ENCODE measurements at regions not wholly inside any gene's neighbourhood (a gene's known extent, or its start where the extent isn't known, plus 50 kb on each side); places are given as distances from the start of the nearest gene placed in this dataset.

DNA sequence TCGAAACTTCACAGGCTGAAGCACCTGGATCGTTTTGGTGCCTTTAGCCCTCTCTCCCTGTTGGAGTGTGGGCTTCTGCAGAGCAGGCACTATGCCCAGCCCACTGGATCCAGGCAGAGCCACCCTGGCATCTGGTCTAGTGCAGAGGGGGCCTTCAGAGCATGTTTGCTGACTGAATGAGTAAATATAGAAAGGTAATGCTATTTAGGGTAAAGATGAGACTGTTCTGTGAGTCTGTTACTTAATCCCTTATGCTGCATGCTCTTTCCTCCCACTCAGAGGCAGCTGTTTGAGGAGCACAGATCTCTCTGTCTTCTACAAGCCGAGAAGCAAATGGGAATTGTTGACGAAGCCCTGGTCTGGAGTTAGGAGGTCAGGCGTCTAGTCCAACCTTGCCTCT is 130.2 kb downstream of the RGPD3 start (continued):
- TF ChIP-seq, protein P1, sequence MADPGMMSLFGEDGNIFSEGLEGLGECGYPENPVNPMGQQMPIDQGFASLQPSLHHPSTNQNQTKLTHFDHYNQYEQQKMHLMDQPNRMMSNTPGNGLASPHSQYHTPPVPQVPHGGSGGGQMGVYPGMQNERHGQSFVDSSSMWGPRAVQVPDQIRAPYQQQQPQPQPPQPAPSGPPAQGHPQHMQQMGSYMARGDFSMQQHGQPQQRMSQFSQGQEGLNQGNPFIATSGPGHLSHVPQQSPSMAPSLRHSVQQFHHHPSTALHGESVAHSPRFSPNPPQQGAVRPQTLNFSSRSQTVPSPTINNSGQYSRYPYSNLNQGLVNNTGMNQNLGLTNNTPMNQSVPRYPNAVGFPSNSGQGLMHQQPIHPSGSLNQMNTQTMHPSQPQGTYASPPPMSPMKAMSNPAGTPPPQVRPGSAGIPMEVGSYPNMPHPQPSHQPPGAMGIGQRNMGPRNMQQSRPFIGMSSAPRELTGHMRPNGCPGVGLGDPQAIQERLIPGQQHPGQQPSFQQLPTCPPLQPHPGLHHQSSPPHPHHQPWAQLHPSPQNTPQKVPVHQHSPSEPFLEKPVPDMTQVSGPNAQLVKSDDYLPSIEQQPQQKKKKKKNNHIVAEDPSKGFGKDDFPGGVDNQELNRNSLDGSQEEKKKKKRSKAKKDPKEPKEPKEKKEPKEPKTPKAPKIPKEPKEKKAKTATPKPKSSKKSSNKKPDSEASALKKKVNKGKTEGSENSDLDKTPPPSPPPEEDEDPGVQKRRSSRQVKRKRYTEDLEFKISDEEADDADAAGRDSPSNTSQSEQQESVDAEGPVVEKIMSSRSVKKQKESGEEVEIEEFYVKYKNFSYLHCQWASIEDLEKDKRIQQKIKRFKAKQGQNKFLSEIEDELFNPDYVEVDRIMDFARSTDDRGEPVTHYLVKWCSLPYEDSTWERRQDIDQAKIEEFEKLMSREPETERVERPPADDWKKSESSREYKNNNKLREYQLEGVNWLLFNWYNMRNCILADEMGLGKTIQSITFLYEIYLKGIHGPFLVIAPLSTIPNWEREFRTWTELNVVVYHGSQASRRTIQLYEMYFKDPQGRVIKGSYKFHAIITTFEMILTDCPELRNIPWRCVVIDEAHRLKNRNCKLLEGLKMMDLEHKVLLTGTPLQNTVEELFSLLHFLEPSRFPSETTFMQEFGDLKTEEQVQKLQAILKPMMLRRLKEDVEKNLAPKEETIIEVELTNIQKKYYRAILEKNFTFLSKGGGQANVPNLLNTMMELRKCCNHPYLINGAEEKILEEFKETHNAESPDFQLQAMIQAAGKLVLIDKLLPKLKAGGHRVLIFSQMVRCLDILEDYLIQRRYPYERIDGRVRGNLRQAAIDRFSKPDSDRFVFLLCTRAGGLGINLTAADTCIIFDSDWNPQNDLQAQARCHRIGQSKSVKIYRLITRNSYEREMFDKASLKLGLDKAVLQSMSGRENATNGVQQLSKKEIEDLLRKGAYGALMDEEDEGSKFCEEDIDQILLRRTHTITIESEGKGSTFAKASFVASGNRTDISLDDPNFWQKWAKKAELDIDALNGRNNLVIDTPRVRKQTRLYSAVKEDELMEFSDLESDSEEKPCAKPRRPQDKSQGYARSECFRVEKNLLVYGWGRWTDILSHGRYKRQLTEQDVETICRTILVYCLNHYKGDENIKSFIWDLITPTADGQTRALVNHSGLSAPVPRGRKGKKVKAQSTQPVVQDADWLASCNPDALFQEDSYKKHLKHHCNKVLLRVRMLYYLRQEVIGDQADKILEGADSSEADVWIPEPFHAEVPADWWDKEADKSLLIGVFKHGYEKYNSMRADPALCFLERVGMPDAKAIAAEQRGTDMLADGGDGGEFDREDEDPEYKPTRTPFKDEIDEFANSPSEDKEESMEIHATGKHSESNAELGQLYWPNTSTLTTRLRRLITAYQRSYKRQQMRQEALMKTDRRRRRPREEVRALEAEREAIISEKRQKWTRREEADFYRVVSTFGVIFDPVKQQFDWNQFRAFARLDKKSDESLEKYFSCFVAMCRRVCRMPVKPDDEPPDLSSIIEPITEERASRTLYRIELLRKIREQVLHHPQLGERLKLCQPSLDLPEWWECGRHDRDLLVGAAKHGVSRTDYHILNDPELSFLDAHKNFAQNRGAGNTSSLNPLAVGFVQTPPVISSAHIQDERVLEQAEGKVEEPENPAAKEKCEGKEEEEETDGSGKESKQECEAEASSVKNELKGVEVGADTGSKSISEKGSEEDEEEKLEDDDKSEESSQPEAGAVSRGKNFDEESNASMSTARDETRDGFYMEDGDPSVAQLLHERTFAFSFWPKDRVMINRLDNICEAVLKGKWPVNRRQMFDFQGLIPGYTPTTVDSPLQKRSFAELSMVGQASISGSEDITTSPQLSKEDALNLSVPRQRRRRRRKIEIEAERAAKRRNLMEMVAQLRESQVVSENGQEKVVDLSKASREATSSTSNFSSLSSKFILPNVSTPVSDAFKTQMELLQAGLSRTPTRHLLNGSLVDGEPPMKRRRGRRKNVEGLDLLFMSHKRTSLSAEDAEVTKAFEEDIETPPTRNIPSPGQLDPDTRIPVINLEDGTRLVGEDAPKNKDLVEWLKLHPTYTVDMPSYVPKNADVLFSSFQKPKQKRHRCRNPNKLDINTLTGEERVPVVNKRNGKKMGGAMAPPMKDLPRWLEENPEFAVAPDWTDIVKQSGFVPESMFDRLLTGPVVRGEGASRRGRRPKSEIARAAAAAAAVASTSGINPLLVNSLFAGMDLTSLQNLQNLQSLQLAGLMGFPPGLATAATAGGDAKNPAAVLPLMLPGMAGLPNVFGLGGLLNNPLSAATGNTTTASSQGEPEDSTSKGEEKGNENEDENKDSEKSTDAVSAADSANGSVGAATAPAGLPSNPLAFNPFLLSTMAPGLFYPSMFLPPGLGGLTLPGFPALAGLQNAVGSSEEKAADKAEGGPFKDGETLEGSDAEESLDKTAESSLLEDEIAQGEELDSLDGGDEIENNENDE (IDR thresholded peaks at IDR 0.05; ENCODE audit: low read depth, low read length), result no peak
- TF ChIP-seq, protein P2, sequence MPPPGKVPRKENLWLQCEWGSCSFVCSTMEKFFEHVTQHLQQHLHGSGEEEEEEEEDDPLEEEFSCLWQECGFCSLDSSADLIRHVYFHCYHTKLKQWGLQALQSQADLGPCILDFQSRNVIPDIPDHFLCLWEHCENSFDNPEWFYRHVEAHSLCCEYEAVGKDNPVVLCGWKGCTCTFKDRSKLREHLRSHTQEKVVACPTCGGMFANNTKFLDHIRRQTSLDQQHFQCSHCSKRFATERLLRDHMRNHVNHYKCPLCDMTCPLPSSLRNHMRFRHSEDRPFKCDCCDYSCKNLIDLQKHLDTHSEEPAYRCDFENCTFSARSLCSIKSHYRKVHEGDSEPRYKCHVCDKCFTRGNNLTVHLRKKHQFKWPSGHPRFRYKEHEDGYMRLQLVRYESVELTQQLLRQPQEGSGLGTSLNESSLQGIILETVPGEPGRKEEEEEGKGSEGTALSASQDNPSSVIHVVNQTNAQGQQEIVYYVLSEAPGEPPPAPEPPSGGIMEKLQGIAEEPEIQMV (tag; conservative IDR thresholded peaks at IDR 0.05; ENCODE audit: low read depth), result no peak

All from K562 (cell line).